DOHH2 (cell line): ENCODE measurements at regions not wholly inside any gene's neighbourhood (a gene's known extent, or its start where the extent isn't known, plus 50 kb on each side); places are given as distances from the start of the nearest gene placed in this dataset.

ENCODE experiments used
- CTCF ChIP-seq: fragments of 200-600 bp; sonication (generic); IDR thresholded peaks from one replicate; pipeline ENCODE4 v1.5.1; 2014; ENCODE audit warnings: antibody characterized with exemption, mild to moderate bottlenecking, low read depth, low read length; ENCODE audit not compliant: poor library complexity, severe bottlenecking
- EZH2phosphoT487 ChIP-seq: fragments of 200-600 bp; sonication (generic); IDR thresholded peaks from 2 replicates; pipeline ENCODE4 v1.6.1; 2017; ENCODE audit warnings: borderline replicate concordance, mild to moderate bottlenecking, antibody characterized with exemption, low read length, moderate library complexity, mixed read lengths

GRCh38 chr6:94468830-94469229 is 1049.5 kb upstream of the EPHA7 start:
- TF ChIP-seq CTCF (no peak), EZH2phosphoT487 (no peak)
